Activated CD4-positive, CD25-positive, alpha-beta regulatory T cell treated with anti-CD3 and anti-CD28 coated beads, Interleukin-2, amount 50 U/mL, for 72 hours (primary cell): ENCODE measurements at regions not wholly inside any gene's neighbourhood (a gene's known extent, or its start where the extent isn't known, plus 50 kb on each side); places are given as distances from the start of the nearest gene placed in this dataset.

Experiments
- DNase-seq: peaks from one replicate; pipeline ENCODE4 v3.0.0; 2021

- no peak for DNase-seq
Observed at GRCh38 chr2:217101972-217102371, 242.1 kb upstream of the TNP1 start.

GRCh38 chr2:217099561-217099960 is 239.7 kb upstream of the TNP1 start:
- DNase-seq, result no peak

- no peak for DNase-seq
Observed at GRCh38 chr2:217098435-217098834, 238.6 kb upstream of the TNP1 start.

- no peak for DNase-seq
Observed at GRCh38 chr2:217097346-217097745, 237.5 kb upstream of the TNP1 start.

GRCh38 chr2:217096474-217097225 is 236.8 kb upstream of the TNP1 start:
- DNase-seq, result no peak

DNA sequence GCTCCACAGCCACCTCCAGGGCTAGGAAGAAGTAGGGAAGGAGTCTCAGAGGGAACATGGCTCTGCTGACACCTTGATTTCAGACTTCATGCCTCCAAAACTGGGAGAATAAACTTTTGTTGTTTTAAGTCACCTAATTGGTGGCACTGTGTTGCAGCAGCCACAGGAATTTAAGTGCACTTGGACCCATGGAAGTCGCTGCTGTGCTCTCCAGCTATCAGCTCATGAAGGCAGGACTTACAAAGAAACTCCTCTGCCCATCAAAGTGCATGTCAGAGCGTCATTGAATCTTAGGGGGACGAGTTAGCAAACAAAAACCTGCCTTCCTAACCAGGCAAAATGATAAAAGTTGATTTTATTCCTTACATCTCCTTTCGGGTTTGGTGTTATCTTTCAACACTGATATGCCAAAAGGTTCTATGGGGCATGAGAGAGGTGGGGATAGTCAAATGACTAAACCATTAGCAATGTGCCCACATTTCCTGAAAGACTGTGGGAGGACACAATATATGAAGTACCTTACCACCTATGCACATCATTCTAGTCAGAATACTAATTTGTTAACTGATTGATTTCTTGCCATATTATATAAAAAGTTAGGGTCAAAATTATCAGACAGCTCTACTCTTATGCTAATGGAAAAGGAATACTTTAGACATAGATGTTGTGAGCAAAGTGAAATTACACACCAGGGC is 235.8 kb upstream of the TNP1 start:
- no peak for DNase-seq

DNA sequence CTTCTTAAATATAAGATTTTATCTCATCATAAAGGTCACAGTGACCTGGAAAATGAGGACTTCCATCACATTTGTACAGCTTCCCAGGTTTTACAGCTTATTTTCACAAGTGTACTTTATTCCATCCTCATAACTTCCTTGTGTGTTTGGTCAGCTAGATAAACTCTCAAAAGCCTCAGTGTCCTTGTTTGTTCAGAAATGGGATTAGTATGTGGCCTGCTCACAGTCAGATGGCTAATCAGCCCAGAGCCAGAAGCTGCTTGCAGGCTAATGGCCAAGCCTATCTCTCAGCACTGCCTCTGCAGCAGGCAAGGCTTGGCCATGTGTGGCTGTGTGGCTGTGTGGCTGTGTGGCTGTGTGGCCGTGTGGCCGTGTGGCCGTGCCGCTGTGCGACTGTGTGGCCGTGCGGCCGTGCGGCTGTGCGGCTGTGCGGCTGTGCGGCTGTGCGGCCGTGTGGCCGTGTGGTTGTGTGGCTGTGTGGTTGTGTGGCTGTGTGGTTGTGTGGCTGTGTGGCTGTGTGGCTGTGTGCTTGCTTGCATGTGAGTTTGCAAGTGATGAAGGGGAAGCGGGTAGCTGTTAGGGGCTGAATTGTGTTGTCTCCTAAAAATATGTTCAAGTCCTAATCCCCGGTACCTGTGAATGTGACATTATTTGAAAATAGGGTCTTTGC is 233.0 kb upstream of the TNP1 start:
- DNase-seq, result no peak

GRCh38 chr2:217091531-217091930 is 231.7 kb upstream of the TNP1 start:
- DNase-seq, result no peak

DNA sequence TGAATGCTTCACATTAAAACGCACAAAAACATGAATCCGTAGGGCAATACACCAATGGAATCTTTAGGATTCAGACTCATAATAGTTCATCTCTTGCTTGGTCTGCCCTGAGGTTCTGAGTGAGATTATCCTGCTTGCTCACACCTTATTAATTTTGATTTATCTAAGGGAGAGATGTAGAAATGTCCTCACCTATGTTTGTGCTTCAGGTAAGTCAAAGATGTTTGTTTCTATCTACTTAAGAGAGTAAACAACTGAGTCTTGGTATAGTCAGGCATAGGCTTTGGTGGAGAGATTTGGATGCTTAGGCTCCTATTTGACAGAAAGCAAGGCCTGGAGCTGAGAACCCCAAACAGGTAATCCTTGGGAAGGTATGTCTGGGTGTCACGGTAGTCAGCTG is 231.0 kb upstream of the TNP1 start:
- no peak for DNase-seq

DNA sequence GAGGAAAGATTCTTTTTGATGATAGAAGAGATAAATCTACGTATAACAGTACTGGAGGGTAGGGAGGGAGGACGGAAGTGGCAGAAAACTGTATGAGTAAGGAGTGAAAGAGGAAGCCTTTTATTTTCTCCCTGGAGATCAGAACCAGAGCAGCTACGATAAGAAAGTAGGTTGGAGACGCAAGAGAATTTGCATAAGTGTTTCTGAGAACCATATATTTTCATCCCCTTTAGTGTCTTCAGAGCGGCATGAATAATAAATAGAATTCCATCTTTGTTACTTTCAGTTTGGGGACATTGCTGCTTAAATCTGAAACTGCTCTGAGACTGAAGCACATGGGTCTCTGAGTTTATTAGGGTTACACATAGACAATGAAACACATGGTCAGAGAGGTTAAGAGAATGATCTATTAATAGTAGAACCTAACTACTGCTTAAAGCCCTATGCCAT is 230.2 kb upstream of the TNP1 start:
- no peak for DNase-seq

- no peak for DNase-seq
Observed at GRCh38 chr2:217086718-217087117, 226.9 kb upstream of the TNP1 start.

- no peak for DNase-seq
Observed at GRCh38 chr2:217086038-217086522, 226.2 kb upstream of the TNP1 start.

DNA sequence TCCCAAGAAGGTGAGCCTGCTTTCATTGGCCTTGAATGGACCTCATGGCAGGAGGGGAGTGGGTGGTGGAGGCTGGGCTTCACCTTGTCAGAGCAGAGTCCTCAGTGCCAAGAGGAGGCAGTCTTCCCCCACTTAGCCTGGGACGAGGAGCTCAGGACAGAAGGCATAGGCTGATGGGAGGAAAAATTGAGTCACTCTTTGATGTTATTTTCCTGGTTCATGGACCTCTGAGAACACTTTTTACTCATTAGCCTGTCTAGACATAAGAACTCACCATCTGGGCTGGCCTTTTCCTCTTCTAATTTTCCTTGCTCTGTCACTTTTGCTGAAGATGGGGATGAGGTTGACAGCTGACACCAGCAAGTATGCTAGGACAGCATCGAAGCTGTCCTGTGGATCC is 225.7 kb upstream of the TNP1 start:
- DNase-seq, result no peak

GRCh38 chr2:217081799-217082198 is 221.9 kb upstream of the TNP1 start:
- DNase-seq, result no peak

- DNase-seq, result no peak
Observed at GRCh38 chr2:217079165-217079564, 219.3 kb upstream of the TNP1 start.

DNA sequence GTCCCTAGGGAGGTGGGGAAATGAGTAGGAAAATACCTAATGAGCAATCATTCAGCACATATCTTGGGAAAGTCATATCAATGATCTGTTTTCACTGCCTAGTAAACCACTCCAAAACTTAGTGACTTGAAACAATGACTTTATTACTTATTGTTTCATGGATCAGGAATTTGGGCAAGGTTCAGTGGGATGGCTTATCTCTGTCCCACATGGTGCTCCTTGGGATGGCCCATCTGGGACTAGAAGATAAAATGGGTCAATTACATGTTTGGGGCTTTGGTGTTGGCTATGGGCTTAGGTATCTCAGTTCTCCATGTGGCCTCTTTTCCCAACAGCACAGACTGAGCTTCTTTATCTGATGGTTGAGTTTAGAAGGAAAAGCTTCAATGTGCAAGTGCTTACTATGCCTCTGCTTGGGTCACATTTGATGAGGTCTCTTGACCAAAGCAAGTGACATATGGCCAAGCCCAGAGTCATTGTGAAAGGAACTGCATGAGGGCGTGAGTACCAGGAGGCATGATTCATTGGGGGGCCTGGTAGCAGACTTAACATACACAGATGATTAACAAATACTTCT is 218.1 kb upstream of the TNP1 start:
- DNase-seq, result no peak

- DNase-seq, result no peak
Observed at GRCh38 chr2:217076657-217077232, 216.9 kb upstream of the TNP1 start.

GRCh38 chr2:217076058-217076435 is 216.2 kb upstream of the TNP1 start:
- no peak for DNase-seq

DNA sequence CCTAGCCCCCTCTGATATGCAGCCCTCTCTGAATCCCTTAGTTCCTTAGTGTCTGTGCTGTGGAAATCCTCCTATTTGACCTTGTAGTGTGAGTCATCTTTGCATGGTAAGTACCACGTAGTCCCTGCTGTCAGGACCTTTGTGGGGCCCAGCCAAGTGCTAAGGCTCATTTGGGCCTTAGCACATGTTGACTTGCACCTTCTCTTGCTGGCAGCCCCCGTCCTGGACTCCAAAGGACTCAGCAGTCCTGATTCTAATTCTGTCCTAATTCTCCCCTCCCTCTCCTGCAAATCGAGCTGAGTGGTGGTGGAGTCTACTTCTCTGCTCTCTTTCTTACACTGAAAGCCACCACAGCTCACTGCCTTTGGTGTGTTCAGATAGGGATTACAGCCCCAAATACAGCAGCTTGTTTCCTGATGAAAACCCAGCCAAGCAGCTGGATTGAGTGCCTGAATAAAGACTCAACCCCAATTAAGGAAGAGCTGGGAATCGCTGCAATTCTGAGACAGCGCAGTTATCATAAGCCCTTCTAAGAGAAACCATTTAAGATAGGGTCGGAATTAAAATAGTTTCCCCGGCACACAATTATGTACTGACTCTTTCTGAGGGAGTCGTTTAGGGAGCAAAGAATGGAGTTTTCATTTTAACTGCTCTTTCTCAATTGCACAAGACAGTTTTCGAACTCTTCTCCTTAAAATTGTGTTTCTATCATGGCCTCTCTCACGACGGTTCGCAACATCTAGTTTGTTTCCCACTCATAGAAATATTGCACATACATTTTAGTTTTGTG is 215.6 kb upstream of the TNP1 start:
- no peak for DNase-seq

GRCh38 chr2:217074576-217075255 is 214.9 kb upstream of the TNP1 start:
- no peak for DNase-seq

- DNase-seq, result no peak
Observed at GRCh38 chr2:217071416-217071815, 211.6 kb upstream of the TNP1 start.

- no peak for DNase-seq
Observed at GRCh38 chr2:217070611-217071010, 210.7 kb upstream of the TNP1 start.
